HL-60 (cell line): ENCODE measurements at regions not wholly inside any gene's neighbourhood (a gene's known extent, or its start where the extent isn't known, plus 50 kb on each side); places are given as distances from the start of the nearest gene placed in this dataset.
A peak's percentile ranks its signal among the peaks of the same experiment; 100 is the strongest.

ENCODE experiments used
- DNase-seq, 2 experiments: peaks; one replicate each; pipeline ENCODE4 v3.0.0-alpha.2; 2010 to 2020; ENCODE audit warnings: low read depth in 1 of 2, low spot score in 1 of 2
- H3K27ac ChIP-seq: fragments of 250-450 bp; sonication (Bioruptor Pico); replicated peaks from 2 replicates; pipeline ENCODE4 v1.5.1; 2020; ENCODE audit warnings: mild to moderate bottlenecking, moderate library complexity
- H3K27me3 ChIP-seq: fragments of 250-450 bp; sonication (Bioruptor Pico); 2 replicates; pipeline ENCODE4 v1.5.1; 2021; ENCODE audit warnings: mild to moderate bottlenecking, moderate library complexity; ENCODE audit not compliant: insufficient read depth, poor library complexity, severe bottlenecking
- H3K4me3 ChIP-seq: replicated peaks from 2 replicates; pipeline ENCODE4 v1.5.1; 2011; ENCODE audit warnings: mild to moderate bottlenecking, control low read depth, low read length; ENCODE audit not compliant: insufficient read depth
- CTCF ChIP-seq: IDR thresholded peaks from one replicate; pipeline ENCODE4 v1.5.1; 2011; ENCODE audit warnings: low read length, control low read depth, inconsistent platforms; ENCODE audit not compliant: insufficient read depth
- GABPA ChIP-seq: IDR thresholded peaks from 2 replicates; pipeline ENCODE4 v1.6.1; 2012; ENCODE audit warnings: low read depth
- POLR2AphosphoS5 ChIP-seq: IDR thresholded peaks from 2 replicates; pipeline ENCODE4 v1.6.1; 2012; ENCODE audit warnings: low read depth
- REST ChIP-seq: IDR thresholded peaks from 2 replicates; pipeline ENCODE4 v1.6.1; 2012; ENCODE audit warnings: low read depth; ENCODE audit not compliant: insufficient replicate concordance
- SPI1 ChIP-seq: IDR thresholded peaks from 2 replicates; pipeline ENCODE4 v1.6.1; 2012; ENCODE audit warnings: low read depth, mild to moderate bottlenecking, borderline replicate concordance

- Histone ChIP-seq H3K27ac (no peak overlapping the region), H3K27me3 (peaks cover 2% of the 10 kb centered on the region), H3K4me3 (no peak overlapping the region)
- DNase-seq = no peak
- no peak for TF ChIP-seq SPI1
- TF ChIP-seq POLR2AphosphoS5 = no peak
- TF ChIP-seq GABPA = no peak
- TF ChIP-seq CTCF = no peak
- no peak for TF ChIP-seq REST
Observed at GRCh38 chr22:46031066-46031465, 54.1 kb upstream of the WNT7B start.

GRCh38 chr22:46031557-46031956, 54.6 kb upstream of the WNT7B start:
- no peak for TF ChIP-seq REST
- TF ChIP-seq SPI1 = no peak
- TF ChIP-seq GABPA = no peak
- no peak for TF ChIP-seq POLR2AphosphoS5
- no peak for TF ChIP-seq CTCF
- DNase-seq = no peak
- Histone ChIP-seq H3K4me3 (no peak overlapping the region), H3K27ac (no peak overlapping the region), H3K27me3 (peaks cover under 1% of the 10 kb centered on the region)

- no peak overlapping the region for H3K4me3 ChIP-seq
- H3K27me3 ChIP-seq = no peaks in the 10 kb centered on the region
- peak in 1 of 2 experiments; percentile 30 for DNase-seq
- 0 out of 2 replicates have a peak overlapping the region, but pooled peaks have one; percentile 9 for H3K27ac ChIP-seq
- TF ChIP-seq CTCF (no peak), SPI1 (no peak), REST (no peak), GABPA (no peak), POLR2AphosphoS5 (no peak)
Observed at GRCh38 chr22:46031965-46032851, 55.2 kb upstream of the WNT7B start.
